HG02938 (cell line): ENCODE measurements at regions not wholly inside any gene's neighbourhood (a gene's known extent, or its start where the extent isn't known, plus 50 kb on each side); places are given as distances from the start of the nearest gene placed in this dataset.
"Not testable (repeated sequence)": the region's sequence is repeated elsewhere in the genome, so short reads cannot be mapped to it uniquely, and the experiment has no call there.

Source experiments
- ATAC-seq: cut with Tn5 transposase; IDR thresholded peaks from one replicate; pipeline ENCODE4 v1.9.1; 2021; ENCODE audit warnings: mild to moderate bottlenecking, moderate library complexity; ENCODE audit not compliant: unreplicated experiment

DNA sequence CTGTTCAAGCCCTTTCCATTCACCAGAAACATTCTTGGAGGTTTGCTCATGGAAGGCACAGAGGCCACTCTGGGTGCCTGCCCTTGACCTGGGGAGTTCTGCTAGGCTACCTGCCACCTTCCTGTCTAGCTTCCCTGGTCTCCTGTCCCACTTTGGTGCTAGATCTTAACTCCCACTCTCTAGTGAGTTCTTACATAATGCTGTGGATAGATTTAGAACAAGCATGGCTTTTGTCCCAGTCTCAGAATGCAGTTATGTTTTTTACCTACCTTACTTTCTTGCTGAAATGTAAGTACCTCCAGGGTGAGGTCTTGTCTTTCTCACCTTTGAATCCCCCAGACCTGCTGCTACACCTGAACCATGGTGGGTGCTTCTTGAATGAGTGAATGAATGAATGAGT is 1252.3 kb downstream of the TYW1 start:
- no peak for ATAC-seq

DNA sequence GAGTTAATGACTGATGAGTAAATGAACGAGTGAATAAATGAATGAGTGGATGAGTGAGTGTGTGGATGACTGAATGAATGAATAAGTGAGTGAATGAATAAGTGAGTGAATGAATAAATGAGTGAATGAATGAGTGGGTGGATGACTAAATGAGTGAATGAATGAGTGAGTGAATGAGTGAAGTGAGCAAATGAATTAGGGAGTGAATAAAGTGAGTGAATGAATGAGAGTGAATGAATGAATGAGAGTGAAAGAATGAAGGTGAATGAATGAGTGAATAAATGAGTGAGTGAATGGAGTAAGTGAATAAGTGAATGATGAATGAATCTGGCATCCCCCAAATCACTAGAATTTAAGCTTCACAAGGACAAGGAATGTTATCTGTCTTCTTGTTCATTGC is 1253.0 kb downstream of the TYW1 start:
- no peak for ATAC-seq

DNA sequence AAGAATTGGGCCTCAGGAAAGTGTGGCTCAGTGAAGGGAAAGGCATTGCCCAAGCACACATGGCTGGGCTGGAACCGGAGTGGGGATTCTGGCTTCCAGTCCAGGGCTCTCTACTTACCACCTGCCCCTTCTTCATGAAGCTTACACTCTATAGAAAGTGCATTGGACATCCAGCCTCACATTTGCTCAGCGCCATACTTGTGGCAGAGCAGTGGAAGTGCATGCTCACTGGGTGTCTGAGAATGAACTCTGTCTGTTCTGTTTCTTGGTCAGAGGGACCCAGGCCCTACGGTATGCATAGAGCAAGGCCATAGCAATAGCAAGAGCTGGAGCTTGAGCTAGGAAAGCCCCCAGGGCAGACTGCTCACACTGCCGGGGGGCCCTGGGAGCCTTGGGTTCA is 1253.5 kb downstream of the TYW1 start:
- ATAC-seq = no peak

DNA sequence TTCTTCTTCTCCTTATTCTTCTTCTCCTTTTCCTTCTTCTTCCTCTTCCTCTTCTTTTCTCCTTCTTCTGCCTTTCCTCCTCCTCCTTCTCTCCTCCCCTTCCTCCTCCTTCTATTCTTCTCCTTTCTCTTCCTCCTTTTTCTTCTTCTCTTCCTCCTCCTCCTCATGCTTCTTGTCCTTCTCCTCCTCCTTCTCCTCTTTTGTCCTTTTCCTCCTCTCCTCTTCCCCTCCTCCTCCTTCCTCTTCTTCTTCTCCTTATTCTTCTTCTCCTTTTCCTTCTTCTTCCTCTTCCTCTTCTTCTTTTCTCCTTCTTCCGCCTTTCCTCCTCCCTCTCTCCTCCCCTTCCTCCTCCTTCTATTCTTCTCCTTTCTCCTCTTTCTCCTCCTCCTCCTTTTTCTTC is 1258.2 kb downstream of the TYW1 start:
- ATAC-seq = not testable (repeated sequence)

DNA sequence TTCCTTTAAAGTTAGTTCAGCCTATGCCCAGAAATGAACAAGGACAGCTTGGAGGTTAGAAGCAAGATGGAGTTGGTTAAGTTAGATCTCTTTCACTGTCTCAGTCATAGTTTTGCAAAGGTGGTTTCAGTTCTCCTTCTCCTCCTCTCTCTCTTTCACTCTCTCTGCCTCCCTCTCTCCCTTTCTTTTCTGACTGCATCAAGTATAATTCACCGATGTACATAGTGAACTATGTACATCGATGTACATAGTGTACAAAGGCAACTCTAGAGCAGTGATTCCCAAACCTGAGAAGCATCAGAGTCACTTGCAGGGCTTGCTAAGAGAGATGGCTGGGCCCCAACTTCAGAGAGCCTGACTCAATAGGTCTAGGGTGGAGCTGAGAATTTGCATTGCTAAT is 1259.7 kb downstream of the TYW1 start:
- no peak for ATAC-seq

DNA sequence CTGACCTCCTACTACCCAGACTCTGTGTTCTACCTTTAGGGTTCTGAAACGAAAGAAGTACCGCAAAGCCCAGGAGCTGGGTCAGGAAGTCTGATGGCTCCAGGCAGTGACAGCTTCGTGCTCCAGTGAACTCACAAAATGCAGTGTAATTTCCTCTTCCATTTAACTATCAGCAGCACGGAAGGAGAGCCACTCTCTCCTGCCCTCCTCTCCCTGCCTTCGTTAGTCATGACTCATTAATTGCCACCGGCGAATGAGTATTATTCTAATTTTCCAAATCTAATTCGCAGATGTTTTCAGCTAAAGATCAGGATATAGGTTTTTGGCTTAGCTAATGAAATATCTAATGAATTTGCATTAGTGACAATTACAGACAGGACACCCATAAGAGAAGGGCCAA is 1262.0 kb downstream of the TYW1 start:
- ATAC-seq = no peak

DNA sequence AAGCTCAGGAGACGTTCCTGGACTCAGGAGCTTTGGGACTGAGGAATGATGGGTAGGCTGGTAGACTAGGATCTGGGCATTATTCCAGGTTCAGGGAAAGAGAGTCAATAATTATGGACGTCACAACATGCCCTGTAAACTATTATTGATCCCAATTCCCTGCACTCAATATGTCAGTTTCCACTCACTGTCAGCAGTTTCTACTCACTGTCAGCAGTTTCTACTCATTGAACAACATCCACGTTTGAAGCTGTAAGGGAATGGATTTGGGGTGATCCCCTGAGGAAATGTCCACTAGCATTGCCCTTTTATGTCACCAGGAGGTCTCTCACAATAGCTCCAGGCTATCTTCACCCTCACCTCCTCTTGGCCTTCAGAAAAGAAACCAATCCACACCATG is 1268.6 kb downstream of the TYW1 start:
- no peak for ATAC-seq

DNA sequence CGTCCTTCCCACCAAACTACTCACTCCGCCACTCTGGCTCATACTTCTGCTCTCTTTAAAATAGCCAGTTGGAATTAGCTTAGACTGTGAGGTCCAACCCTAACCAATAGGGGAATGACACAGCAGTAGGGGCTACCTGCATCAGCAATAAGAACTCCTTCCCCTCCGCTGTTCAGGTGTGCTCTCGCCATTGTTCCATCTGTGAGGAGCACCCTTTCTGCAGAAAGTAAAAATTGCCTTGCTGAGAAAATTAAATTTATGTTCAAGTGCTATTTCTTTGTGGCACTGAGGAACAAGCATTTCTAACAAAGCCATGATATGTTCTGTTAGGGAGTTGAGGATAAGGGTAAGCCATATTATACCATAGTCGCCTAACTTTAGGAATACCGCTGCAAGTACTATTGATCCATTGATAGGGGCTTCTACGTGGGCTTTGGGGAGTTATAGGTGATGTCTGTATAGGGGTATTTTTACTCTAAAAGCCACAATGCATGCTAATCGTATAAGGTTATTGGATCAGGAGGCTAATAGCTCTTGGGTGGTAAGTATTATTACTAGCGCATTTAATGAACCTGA is 1269.5 kb downstream of the TYW1 start:
- ATAC-seq = no peak

DNA sequence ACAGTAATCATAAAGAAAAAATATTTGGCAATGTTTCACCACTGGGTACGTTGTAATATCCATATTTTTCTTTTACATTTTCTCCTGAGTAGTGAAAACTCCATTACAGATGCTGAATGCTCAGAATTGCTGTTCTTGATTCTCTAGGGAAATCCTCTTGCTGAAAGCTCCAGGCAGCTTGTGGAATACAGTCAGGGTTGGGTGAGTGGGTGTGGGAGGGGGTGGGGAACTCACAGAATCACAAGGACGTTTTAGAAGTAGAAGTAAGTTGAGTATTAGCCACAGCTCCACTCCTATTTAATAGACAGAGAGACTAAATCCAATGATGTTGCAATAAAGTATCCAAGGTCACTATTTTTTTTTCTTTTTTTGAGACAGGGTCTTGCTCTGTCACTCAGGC is 1270.9 kb downstream of the TYW1 start:
- no peak for ATAC-seq

DNA sequence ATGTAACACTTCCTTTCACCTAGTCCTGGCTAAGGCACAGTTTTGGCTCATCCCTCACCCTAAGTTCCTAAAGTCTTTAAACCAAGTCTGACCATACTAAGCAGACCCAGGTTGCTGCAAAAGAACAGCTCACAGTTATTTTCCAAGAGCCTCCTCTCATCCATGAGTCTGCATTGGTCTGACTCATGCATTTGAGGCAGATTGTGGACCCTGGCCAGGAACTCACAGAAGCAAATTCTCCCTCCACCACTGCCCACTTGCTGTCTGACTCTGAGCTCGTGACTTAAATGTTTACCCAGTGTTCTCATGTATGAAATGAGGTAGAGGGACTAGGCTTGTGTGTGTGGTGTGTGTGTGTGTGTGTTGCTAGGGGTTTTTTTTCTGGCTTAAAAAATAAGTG is 1272.8 kb downstream of the TYW1 start:
- ATAC-seq = no peak

DNA sequence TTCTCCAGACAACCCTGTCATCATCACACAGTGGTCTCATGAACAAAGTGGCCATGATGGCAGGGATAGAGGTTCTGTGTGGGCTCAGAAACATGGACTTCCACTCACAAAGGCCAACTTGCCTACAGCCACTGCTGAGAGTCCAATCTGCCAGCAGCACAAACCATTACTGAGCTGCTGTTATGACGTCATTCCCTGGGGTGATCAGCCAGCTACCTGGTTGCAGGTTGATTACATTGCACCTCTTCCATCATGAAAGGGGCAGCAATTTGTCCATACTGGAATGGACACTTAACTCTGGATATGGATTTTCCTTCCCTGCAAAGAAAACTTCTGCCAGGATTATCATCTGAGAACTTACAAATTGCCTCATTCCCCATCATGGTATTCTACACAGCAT is 1275.9 kb downstream of the TYW1 start:
- ATAC-seq = no peak

DNA sequence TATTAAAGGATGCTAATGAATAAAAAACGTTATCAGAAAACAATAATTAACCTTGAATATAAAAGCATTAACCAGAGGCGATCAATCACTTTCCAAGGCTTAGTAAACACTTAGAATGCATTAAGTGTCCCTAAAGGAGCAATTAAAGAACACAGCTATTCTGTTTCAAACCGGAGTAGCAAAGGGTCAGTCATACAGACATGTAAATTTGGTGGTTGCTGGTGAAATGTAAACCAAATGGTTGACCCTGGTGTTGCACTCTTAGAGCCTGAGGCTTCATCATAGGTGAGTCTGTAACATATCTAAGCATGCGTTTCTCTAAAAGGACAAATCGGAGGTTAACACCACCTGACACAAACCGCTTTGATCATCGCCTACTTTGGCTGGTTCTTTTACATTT is 1280.1 kb downstream of the TYW1 start:
- ATAC-seq = no peak

DNA sequence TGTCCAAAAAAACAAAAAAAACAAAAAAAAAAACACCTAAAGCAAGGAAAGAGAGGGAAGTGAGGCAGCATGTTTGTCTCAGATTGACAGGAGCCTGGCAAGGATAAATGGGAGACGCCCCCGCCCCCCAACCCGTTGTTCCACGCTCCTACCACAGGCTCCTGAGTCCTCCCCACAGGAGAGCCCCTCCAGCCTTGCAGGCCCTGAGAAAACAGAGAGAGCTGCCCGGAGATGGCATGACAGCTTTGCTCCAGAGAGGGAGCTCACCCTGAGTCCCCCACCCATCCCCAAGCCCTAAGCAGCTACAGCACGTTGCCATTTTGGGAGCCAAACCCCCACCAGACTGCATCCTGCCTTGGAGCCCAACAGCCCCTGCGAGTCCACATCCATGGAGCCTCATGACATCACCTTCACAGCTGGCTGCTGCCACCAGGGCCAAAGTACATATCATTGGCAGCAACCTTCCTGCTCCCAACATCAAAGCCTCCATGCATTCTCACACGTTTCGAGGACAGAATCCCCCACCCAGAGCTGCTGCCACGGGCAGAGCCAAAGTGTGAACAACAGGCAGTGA is 1283.3 kb downstream of the TYW1 start:
- no peak for ATAC-seq

DNA sequence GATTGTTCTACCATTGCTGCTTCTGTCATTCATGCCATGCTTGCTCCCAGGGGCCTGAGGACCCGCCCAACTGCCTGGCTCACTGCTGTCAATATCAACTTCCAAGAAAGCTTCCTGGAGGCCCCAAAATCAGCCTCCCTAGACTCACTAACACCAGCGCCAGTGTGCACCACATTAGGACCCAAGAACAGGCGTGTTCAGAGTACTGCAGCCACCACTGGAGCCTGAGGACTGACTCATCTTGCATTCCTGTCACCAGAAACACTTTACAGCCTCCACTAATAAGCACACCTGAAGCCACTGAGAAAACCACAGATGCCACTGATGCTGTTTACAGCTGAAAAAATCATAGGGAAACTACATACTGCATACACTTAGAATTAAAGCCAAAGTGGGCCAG is 1284.3 kb downstream of the TYW1 start:
- no peak for ATAC-seq

DNA sequence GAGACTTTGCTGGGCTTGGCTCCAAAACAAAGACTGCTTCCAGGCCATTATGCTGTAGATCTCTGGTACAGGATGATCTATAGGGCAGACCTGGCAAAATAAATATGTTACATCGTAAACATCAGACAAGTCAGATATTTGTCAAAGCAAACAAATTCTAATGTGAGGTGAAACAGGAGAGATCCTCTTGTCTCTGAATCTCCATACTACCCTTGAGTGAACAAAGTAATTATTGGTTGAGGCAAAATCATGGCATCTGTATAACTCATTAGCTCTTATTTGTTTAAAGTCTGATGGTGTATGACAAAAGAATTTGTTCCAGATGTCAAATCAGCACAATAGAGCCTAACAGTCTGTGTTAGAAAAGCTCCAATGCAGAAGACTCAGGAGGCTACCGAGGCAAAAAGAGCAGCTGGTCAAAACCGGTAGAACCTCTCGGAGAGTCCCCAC is 1291.5 kb downstream of the TYW1 start:
- no peak for ATAC-seq

DNA sequence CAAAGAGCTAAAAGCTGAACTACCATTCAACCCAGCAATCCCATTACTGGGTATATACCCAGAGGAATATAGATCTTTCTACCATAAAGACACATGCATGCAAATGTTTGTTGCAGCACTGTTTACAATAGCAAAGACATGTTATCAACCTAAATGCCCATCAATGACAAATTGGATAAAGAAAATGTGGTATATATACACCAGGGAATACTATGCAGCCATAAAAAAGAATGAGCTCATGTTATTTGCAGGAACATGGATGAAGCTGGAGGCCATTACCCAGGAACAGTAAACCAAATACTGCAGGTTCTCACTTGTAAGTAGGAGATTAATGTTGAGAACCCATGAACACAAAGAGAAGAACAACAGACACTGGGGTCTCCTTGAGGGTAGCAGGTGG is 1295.1 kb downstream of the TYW1 start:
- ATAC-seq = no peak

DNA sequence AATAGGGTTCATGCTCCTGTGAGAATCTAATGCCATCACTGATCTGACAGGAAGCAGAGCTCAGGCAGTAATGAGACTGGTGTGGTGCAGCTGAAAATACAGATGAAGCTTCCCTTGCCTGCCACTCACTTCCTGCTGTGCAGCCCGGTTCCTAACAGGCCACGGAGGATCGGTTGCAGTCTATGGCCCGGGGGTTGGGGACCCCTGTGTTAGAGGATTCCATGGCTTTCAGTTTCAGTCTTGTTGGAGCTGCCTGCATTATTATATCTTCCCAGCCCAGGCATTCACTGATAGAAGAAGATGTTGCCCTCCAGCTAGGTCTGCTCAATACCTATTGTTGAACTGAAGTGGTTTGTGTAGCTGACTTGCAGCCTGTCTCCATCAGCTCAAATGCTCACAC is 1298.8 kb downstream of the TYW1 start:
- ATAC-seq = no peak

DNA sequence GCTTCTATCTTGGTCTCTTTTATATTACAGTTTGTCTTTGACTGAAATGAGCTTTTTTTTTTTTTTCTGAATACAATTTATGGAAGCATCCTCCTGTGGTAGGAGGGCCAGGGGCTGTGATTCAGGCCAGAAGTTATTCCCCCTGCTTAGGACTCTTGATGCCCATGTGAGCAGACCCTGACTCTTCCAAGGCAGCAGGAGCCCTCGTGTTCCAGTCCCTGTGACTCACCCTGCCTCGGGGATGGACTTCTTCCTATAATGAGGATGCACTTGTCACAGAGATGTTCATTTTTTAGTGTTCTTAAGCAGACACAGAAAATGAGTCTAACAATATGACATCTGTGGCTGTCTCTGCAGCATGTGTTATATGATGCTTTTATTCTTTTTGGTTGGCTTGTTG is 1293.7 kb upstream of the AUTS2 start:
- no peak for ATAC-seq

DNA sequence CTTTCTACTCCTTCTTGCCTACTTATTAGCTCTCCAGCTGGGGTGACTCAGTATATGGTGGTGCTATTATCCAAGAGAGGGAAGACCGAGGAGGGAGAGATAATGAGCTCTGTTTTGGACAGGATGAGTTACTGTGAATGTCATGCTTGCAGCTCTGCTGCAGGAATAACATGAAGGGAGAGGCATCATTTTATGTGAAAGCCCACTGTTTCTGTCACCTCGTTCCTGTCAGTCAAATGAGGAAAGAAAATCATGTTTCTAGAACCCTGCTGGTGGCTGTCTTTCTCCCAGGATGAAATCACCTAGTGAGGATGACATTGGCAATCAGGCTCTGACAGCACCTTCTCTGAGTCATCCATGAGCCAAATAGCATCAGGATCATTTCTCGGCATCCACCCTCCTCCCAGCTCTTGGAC is 1291.6 kb upstream of the AUTS2 start:
- no peak for ATAC-seq

DNA sequence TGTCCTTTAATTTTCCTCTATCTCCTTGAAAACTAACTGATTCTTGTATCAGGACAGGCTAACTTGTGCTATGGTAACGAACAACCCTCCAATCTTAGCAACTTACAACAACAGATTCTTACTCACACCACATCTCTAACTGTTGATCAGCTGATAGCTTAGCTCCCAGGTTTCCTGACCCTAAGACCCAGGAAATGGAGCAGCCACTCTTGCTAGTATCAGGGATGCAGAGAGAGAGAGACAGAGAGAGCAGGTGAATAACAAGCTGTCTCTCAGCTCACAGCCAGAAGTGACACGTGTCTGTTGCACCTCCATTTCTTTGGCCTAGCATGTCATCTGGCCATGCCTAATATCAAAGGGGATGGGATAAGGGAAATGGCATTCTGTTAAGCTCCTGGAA is 1289.0 kb upstream of the AUTS2 start:
- no peak for ATAC-seq

DNA sequence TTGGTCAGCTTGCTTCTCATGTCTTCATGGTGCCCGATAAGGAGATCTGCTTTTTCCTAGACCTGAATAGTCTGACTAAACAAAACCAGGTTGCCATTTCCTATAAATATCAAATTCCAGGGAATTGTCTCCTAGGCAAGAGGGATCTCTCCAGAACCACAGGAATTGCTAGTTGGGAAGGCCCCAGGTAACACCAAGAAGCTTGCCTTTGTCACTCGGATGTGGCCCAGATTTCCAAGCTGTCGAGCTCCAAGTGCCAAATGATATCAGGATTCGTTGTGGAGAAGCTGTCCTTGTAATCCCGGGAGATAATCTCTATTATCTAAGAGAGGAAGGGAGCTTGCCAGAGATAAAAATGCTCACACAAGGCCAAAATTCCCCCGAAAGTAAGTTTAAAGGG is 1288.5 kb upstream of the AUTS2 start:
- ATAC-seq = no peak

DNA sequence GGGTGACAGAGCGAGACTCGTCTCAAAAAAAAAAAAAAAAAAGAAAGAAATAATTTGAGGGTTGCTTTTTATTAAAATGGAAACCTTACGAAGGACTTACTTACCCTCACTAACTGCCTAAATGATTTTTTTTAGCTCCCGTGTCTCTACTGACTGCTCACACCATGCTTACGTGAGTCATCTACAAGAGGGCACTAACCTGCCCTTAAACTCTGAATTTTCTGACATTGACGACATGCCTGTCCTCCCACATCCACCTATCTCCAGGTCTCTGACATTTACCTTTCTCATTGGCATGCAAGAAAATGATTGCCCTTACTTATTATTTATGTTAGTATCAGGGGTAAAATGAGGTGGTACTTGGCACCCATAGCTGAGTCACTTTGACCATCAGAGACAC is 1286.3 kb upstream of the AUTS2 start:
- ATAC-seq = no peak

DNA sequence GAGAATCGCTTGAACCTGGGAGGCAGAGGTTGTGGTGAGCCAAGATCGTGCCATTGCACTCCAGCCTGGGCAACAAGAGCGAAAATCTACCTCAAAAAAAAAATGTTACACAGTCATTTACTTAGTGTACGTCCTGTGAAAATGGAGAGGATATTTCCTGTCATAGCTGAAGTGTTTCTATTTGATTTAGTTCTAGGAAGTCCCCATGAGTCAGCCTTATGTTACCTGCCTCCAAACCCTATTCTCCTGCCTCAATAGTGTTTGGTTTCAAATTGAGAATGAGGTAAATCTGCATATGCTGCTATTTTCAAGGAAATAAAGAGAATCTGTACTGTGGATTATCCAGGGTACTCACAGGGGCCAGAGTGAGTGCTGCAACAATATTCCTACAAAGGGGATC is 1284.5 kb upstream of the AUTS2 start:
- ATAC-seq = no peak
